CD4-positive, alpha-beta T cell treated with Interleukin-4 for 4 hours (primary cell): ENCODE measurements at regions not wholly inside any gene's neighbourhood (a gene's known extent, or its start where the extent isn't known, plus 50 kb on each side); places are given as distances from the start of the nearest gene placed in this dataset.
"Not testable (repeated sequence)": the region's sequence is repeated elsewhere in the genome, so short reads cannot be mapped to it uniquely, and the experiment has no call there.

Source experiments
- DNase-seq: peaks from one replicate; pipeline ENCODE4 v3.0.0-alpha.2; 2020

- not testable (repeated sequence) for DNase-seq
Observed at GRCh38 chr2:132273585-132273984, 111.8 kb upstream of the ANKRD30BL start.

- DNase-seq: no peak
Observed at GRCh38 chr2:132274000-132274399, 112.2 kb upstream of the ANKRD30BL start.

DNA sequence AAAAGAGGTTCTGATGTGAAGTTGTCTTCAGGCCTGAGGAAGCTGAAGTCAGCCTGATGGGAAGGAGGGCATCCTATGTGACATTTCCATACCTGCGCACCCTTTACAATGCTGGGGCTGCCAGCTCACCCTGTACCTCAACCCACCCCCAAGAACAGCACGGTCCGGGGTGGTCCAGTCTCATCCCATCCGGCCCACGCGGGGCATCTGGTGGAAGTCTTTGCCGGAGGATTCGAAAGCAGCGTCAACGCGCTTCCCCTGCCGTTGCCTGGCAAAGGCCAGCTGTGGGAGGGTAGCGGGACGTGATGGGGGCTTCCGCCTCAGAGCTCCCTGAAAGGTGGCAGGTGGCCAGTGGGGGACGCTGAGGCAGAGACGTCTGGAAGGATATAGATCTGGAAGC, 113.6 kb upstream of the ANKRD30BL start:
- DNase-seq: no peak

DNA sequence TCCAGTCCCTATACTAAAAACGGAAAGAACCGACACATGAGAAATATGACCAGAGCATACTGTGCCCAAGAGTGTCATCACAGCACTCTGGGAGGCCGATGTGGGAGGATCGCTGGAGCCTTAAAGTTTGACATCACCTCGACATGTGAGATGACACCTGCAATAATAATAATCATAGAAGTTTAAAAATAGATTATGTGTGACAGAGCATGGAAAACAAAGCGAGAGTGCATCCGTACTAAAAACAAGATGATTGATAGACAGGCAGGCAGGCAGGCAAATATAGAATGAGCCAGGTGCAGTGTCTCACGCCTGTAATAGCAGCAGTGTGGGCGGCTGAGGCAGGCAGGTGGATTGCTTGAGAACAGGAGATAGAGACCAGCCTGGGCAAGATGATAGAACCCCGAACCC, 114.8 kb upstream of the ANKRD30BL start:
- no peak for DNase-seq

DNA sequence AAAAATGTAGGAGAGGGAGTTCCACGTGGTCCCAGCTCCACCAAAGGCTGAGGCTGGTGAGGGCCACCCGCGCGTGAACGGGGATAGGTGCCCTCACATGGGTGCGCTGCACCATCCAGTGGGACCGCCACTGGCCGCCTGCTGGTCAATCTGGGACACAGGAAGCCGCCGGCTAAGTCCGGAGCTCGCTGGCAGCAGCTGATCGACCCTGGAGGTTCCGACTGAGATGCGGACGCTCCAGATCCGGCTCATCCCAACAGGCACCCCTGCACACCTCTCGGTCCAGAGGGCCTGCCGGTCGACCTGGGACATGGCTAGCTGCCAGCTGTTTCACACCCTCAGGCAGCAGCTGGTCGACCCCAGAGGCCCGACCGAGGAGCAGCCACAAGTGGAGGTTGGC, 116.5 kb upstream of the ANKRD30BL start:
- no peak for DNase-seq

GRCh38 chr2:132279344-132279743, 117.6 kb upstream of the ANKRD30BL start:
- DNase-seq: no peak

DNA sequence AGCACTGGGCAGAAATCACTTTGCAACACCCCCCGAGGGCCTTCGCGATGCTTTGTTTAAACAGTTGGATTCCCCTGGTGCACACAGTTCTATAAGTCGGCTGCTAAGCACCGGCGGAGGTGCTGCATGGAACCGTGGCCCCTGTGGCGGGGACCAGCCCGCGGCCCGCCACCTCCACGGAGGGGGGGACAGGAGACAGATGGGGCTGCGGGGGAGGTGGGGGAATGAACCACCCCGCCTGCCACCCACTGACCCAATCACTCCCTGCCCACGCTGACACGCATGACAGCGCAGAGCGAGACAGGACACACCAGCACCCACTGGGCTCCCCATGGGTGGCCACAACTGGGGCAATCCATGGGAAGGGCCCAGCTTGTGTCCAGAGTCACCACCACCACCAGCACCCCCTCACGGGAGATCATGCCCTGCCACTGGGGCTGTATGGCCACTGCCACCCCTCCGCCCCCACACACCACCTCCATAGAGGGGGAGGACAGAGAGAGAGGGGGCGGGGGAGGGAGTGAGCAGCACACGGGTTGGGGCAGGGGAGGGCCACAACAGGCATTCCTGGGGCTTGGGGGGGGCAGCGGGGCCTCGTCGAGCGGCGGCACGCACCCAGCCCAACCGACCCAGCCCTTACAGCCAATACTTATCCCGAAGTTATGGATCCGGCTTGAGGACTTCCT, 118.3 kb upstream of the ANKRD30BL start:
- no peak for DNase-seq

GRCh38 chr2:132280912-132281311, 119.2 kb upstream of the ANKRD30BL start:
- no peak for DNase-seq

GRCh38 chr2:132282104-132282503, 120.4 kb upstream of the ANKRD30BL start:
- DNase-seq: not testable (repeated sequence)

- no peak for DNase-seq
Observed at GRCh38 chr2:132282911-132283310, 121.2 kb upstream of the ANKRD30BL start.

GRCh38 chr2:132286289-132286911, 124.6 kb upstream of the ANKRD30BL start:
- DNase-seq: not testable (repeated sequence)

GRCh38 chr2:132287910-132288309, 126.2 kb upstream of the ANKRD30BL start:
- not testable (repeated sequence) for DNase-seq

GRCh38 chr2:132289138-132289537, 127.4 kb upstream of the ANKRD30BL start:
- not testable (repeated sequence) for DNase-seq

DNA sequence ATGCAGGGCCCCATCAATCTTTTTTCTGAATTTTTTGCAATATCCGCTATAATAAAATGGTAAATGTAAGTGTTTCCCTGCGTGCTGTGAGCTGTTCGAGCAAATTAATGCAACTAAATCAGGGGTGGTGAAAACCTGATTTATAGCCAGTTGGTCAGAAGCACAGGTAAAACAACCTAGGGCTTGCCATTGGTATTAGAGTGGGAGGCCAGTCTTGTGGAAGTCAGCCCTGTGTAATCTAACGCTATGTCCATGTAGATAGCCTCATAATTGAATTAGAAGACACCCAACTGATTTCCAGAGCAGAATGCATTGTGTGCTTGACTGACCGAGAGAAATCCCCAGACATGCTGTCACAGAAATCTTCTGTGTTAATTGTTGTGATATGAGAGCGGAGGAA, 126.8 kb upstream of the GPR39 start:
- DNase-seq: not testable (repeated sequence)

DNA sequence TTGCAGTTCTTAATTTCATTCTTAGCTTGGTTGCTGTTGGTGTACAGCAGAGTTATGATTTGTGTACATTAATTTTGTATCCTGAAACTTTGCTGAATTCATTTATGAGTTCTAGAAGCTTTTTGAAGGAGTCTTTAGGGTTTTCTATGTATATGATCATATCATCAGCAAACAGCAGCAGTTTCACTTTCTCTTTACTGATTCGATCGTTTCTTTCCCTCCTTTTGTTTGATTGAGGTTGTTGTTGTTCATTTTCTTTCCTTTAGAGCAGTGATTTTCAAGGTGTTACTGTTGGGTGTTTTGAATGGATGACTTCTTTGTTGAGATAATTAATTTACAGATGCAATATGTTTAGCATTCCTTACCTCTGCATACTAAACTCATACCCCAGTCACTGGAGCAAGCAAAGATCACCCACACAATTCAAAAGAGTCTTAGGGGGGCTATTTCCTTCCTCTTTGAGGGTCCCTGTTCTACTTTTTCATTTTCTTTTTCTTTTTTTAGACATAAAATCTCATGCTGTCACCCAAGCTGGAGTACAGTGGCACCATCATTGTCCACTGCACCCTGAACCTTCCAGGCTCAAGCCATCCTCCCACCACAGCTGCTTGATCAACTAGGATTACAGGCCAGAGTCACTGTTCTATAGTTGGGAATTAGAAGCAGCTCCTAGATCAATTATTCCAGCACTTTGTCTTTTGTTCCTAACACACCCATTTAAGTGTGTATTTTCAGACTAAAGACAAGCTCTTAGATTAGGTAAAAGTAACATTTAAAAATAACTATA, 115.8 kb upstream of the GPR39 start:
- DNase-seq: not testable (repeated sequence)

- DNase-seq: not testable (repeated sequence)
Observed at GRCh38 chr2:132304661-132305380, 111.8 kb upstream of the GPR39 start.

- DNase-seq: not testable (repeated sequence)
Observed at GRCh38 chr2:132307613-132308198, 108.9 kb upstream of the GPR39 start.

GRCh38 chr2:132309203-132309602, 107.4 kb upstream of the GPR39 start:
- not testable (repeated sequence) for DNase-seq

- DNase-seq: not testable (repeated sequence)
Observed at GRCh38 chr2:132315546-132315945, 101.1 kb upstream of the GPR39 start.

GRCh38 chr2:132317026-132317680, 99.5 kb upstream of the GPR39 start:
- not testable (repeated sequence) for DNase-seq

DNA sequence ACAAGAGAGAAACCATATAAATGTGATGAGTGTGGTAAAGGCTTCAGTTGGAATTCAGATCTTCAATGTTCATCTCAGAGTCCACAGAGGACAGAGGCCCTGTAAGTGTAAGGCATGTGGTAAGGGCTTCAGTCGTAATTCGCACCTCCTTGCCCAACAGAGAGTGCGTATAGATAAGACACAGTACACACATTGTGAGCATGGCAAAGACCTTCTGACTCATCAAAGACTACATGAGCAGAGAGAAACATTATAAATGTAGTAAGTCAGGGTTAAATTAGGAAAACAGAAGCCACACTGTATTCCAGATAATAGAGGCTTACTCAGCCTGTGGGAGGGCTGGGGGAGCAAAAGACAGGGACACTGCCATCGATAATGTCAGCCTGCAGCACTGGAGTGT, 98.1 kb upstream of the GPR39 start:
- DNase-seq: not testable (repeated sequence)

DNA sequence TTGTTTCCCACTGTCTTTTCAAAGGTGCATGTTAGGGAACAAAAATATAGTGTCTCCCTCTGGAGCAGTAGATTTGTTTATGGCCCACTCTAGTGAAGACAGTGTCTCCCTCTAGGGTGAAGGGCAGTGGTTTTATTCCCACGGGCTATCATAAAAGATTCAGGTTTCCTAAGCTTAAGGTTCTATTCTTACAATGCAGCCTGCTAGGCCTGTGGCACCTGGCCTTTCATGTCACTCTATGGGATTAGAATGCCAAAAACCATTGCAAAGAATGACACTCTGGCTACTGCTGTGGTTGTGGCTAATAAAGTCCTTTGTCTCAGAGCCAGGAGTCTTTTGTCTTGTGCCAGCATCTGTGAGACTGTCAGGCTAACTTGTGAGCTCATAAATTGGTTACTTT, 92.6 kb upstream of the GPR39 start:
- DNase-seq: not testable (repeated sequence)
